ENCODE measurements at regions not wholly inside any gene's neighbourhood (a gene's known extent, or its start where the extent isn't known, plus 50 kb on each side); places are given as distances from the start of the nearest gene placed in this dataset.

DNA sequence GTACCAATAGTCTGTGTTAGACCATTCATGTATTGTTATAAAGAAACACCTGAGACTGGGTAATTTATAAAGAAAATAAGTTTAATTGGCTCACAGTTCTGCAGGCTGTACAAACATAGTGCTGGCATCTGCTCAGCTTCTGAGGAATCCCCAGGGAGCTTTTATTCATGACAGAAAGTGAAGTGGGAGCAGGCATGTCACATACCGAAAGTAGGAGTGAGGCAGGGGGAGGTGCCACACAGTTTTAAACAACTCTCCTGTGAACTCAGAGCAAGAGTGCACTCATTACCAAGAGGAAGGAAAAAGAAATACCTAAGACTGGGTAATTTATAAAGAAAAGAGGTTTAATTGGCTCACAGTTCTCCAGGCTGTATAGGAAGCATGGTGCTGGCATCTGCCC is 591.2 kb downstream of the PPP4R3C start:
- H3K9me3 ChIP-seq (replicated peaks in 1 of 2; ENCODE audit: control insufficient read depth in 1 of 2, insufficient read depth in 1 of 2, low read length in 2 of 2) = peaks cover 0 to 4% of the 10 kb centered on the region in 2 donors
- intact Hi-C loops (cut with micrococcal nuclease) = no loop called here
- H3K27me3 ChIP-seq (ENCODE audit: control insufficient read depth in 2 of 2, insufficient read depth in 2 of 2, low read length in 2 of 2) = no peaks in the 10 kb centered on the region
- H3K4me3 ChIP-seq (replicated peaks in 1 of 3; ENCODE audit: low read depth in 2 of 3, low read length in 3 of 3) = no peak overlapping the region
- no peaks in the 10 kb centered on the region for H3K36me3 Mint-ChIP-seq
- WGBS (ENCODE audit: insufficient coverage) = no CpG with 5 or more reads among the region's 1 CpG
- H3K79me2 ChIP-seq (ENCODE audit: insufficient read depth, low read length) = no peaks in the 10 kb centered on the region
- no peak overlapping the region for H2AFZ ChIP-seq (ENCODE audit: insufficient read depth, low read depth, low read length, poor library complexity, severe bottlenecking)
- no peak overlapping the region for H3K4me2 ChIP-seq (replicated peaks; ENCODE audit: extremely low read depth, low read length, poor library complexity, severe bottlenecking)
- TF ChIP-seq CTCF (IDR thresholded peaks at IDR 0.05) = no peak
- H3K9ac ChIP-seq (ENCODE audit: insufficient read depth, low read length, poor library complexity, severe bottlenecking) = no peak overlapping the region
- H3K4me3 Mint-ChIP-seq = no peak overlapping the region
- no peak for DNase-seq
- H3K27ac Mint-ChIP-seq = no peak overlapping the region
- no peaks in the 10 kb centered on the region for H3K4me1 Mint-ChIP-seq
- H3K36me3 ChIP-seq (replicated peaks in 1 of 2; ENCODE audit: control insufficient read depth in 1 of 2, insufficient read depth in 2 of 2, low read length in 2 of 2) = no peaks in the 10 kb centered on the region
- H3K4me1 ChIP-seq (ENCODE audit: control insufficient read depth in 1 of 2, insufficient read depth in 2 of 2, low read length in 2 of 2) = no peaks in the 10 kb centered on the region
- H3K27me3 Mint-ChIP-seq (ENCODE audit: low read depth in 3 of 3) = no peaks in the 10 kb centered on the region
- H3K9me3 Mint-ChIP-seq = peaks cover 0 to 5% (median 4%) of the 10 kb centered on the region in 7 donors
- no peaks in the 10 kb centered on the region for H4K20me1 ChIP-seq (ENCODE audit: insufficient read depth, low read length)
- H3K27ac ChIP-seq (ENCODE audit: low read depth in 1 of 2, low read length in 2 of 2) = no peak overlapping the region

- no peak overlapping the region for H3K27ac ChIP-seq (ENCODE audit: low read depth in 1 of 2, low read length in 2 of 2)
- no peak for DNase-seq
- WGBS (ENCODE audit: insufficient coverage) = no CpG with 5 or more reads among the region's 1 CpG
- H3K36me3 Mint-ChIP-seq = no peaks in the 10 kb centered on the region
- H3K4me2 ChIP-seq (replicated peaks; ENCODE audit: extremely low read depth, low read length, poor library complexity, severe bottlenecking) = no peak overlapping the region
- H3K4me3 ChIP-seq (replicated peaks in 1 of 3; ENCODE audit: low read depth in 2 of 3, low read length in 3 of 3) = no peak overlapping the region
- H3K9ac ChIP-seq (ENCODE audit: insufficient read depth, low read length, poor library complexity, severe bottlenecking) = no peak overlapping the region
- no peaks in the 10 kb centered on the region for H4K20me1 ChIP-seq (ENCODE audit: insufficient read depth, low read length)
- H3K4me1 ChIP-seq (ENCODE audit: control insufficient read depth in 1 of 2, insufficient read depth in 2 of 2, low read length in 2 of 2) = no peaks in the 10 kb centered on the region
- H2AFZ ChIP-seq (ENCODE audit: insufficient read depth, low read depth, low read length, poor library complexity, severe bottlenecking) = no peak overlapping the region
- intact Hi-C loops (cut with micrococcal nuclease) = no loop called here
- no peaks in the 10 kb centered on the region for H3K9me3 ChIP-seq (replicated peaks in 1 of 2; ENCODE audit: control insufficient read depth in 1 of 2, insufficient read depth in 1 of 2, low read length in 2 of 2)
- no peaks in the 10 kb centered on the region for H3K27me3 ChIP-seq (ENCODE audit: control insufficient read depth in 2 of 2, insufficient read depth in 2 of 2, low read length in 2 of 2)
- H3K79me2 ChIP-seq (ENCODE audit: insufficient read depth, low read length) = no peaks in the 10 kb centered on the region
- no peak overlapping the region for H3K27ac Mint-ChIP-seq
- H3K4me1 Mint-ChIP-seq = no peaks in the 10 kb centered on the region
- no peaks in the 10 kb centered on the region for H3K27me3 Mint-ChIP-seq (ENCODE audit: low read depth in 3 of 3)
- H3K36me3 ChIP-seq (replicated peaks in 1 of 2; ENCODE audit: control insufficient read depth in 1 of 2, insufficient read depth in 2 of 2, low read length in 2 of 2) = no peaks in the 10 kb centered on the region
- peaks cover 0 to 1% (median 0%) of the 10 kb centered on the region in 7 donors for H3K9me3 Mint-ChIP-seq
- TF ChIP-seq CTCF (IDR thresholded peaks at IDR 0.05) = no peak
- no peak overlapping the region for H3K4me3 Mint-ChIP-seq
These were observed 611.2 kb downstream of the PPP4R3C start for GRCh38 chrX:26851981-26852380.

All from CD14-positive monocyte (primary cell).